ENCODE measurements at regions not wholly inside any gene's neighbourhood (a gene's known extent, or its start where the extent isn't known, plus 50 kb on each side); places are given as distances from the start of the nearest gene placed in this dataset.

DNA sequence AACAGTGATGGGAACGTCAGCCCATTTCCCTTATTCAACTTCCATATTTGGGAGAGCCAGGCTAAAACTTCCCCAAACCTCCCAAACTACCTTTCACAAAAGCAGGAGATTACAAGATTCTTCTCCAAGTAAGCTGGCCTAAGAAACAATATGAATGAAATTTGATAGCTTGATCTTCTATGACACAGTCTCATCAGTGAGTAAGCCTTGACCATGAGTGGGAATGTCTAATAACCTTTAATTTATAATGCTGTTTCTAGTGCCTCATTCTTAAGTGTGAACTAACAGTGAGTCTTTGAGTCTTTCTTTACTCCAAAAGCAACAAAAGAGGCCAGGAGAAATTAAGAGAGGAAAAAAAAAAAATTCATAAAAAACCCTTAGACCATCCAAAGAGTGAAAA lies 1379.9 kb downstream of the EFNA5 start:
- TF ChIP-seq, protein P1, sequence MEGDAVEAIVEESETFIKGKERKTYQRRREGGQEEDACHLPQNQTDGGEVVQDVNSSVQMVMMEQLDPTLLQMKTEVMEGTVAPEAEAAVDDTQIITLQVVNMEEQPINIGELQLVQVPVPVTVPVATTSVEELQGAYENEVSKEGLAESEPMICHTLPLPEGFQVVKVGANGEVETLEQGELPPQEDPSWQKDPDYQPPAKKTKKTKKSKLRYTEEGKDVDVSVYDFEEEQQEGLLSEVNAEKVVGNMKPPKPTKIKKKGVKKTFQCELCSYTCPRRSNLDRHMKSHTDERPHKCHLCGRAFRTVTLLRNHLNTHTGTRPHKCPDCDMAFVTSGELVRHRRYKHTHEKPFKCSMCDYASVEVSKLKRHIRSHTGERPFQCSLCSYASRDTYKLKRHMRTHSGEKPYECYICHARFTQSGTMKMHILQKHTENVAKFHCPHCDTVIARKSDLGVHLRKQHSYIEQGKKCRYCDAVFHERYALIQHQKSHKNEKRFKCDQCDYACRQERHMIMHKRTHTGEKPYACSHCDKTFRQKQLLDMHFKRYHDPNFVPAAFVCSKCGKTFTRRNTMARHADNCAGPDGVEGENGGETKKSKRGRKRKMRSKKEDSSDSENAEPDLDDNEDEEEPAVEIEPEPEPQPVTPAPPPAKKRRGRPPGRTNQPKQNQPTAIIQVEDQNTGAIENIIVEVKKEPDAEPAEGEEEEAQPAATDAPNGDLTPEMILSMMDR (IDR thresholded peaks at IDR 0.05) = no peak
- TF ChIP-seq POLR2A (IDR thresholded peaks at IDR 0.05) = no peak
